ENCODE measurements at regions not wholly inside any gene's neighbourhood (a gene's known extent, or its start where the extent isn't known, plus 50 kb on each side); places are given as distances from the start of the nearest gene placed in this dataset.
"Not testable (repeated sequence)": the region's sequence is repeated elsewhere in the genome, so short reads cannot be mapped to it uniquely, and the experiment has no call there.

- DNase-seq: no peak
Measured at GRCh38 chr7:29651477-29651876, 87.8 kb downstream of the PRR15 start.

GRCh38 chr7:29652556-29652955 is 88.9 kb downstream of the PRR15 start:
- no peak for DNase-seq

GRCh38 chr7:29654340-29654739 is 90.7 kb downstream of the PRR15 start:
- not testable (repeated sequence) for DNase-seq

- no peak for DNase-seq
Measured at GRCh38 chr7:29657288-29657687, 93.7 kb downstream of the PRR15 start.

GRCh38 chr7:29657856-29658255 is 94.2 kb downstream of the PRR15 start:
- no peak for DNase-seq

GRCh38 chr7:29659213-29659612 is 95.6 kb downstream of the PRR15 start:
- DNase-seq: not testable (repeated sequence)

GRCh38 chr7:29662899-29663298 is 99.3 kb downstream of the PRR15 start:
- not testable (repeated sequence) for DNase-seq

- DNase-seq: not testable (repeated sequence)
Measured at GRCh38 chr7:29664999-29665398, 101.4 kb downstream of the PRR15 start.

GRCh38 chr7:29667096-29667669 is 103.5 kb downstream of the PRR15 start:
- DNase-seq: not testable (repeated sequence)

- not testable (repeated sequence) for DNase-seq
Measured at GRCh38 chr7:29671286-29671685, 107.7 kb downstream of the PRR15 start.

- not testable (repeated sequence) for DNase-seq
Measured at GRCh38 chr7:29673635-29674034, 110.0 kb downstream of the PRR15 start.

GRCh38 chr7:29674626-29675025 is 111.0 kb downstream of the PRR15 start:
- not testable (repeated sequence) for DNase-seq

- DNase-seq: not testable (repeated sequence)
Measured at GRCh38 chr7:29677254-29677653, 113.6 kb downstream of the PRR15 start.

- not testable (repeated sequence) for DNase-seq
Measured at GRCh38 chr7:29679963-29680362, 116.3 kb downstream of the PRR15 start.

- DNase-seq: not testable (repeated sequence)
Measured at GRCh38 chr7:29680601-29681000, 117.0 kb downstream of the PRR15 start.

GRCh38 chr7:29684151-29684786 is 120.6 kb downstream of the PRR15 start:
- not testable (repeated sequence) for DNase-seq

GRCh38 chr7:29684787-29685650 is 121.3 kb upstream of the WIPF3 start:
- peak; percentile 27 for DNase-seq

GRCh38 chr7:29685651-29686271 is 120.5 kb upstream of the WIPF3 start:
- DNase-seq: not testable (repeated sequence)

- DNase-seq: not testable (repeated sequence)
Measured at GRCh38 chr7:29690510-29690909, 115.8 kb upstream of the WIPF3 start.

GRCh38 chr7:29696402-29696801 is 109.9 kb upstream of the WIPF3 start:
- not testable (repeated sequence) for DNase-seq

- not testable (repeated sequence) for DNase-seq
Measured at GRCh38 chr7:29699723-29700122, 106.6 kb upstream of the WIPF3 start.

- not testable (repeated sequence) for DNase-seq
Measured at GRCh38 chr7:29701540-29701939, 104.8 kb upstream of the WIPF3 start.

- DNase-seq: not testable (repeated sequence)
Measured at GRCh38 chr7:29703830-29704229, 102.5 kb upstream of the WIPF3 start.

Measured in CD4-positive, alpha-beta T cell treated with Interleukin-17A for 1 hour (primary cell).